HG02798 (cell line): ENCODE measurements at regions not wholly inside any gene's neighbourhood (a gene's known extent, or its start where the extent isn't known, plus 50 kb on each side); places are given as distances from the start of the nearest gene placed in this dataset.

Source experiments
- ATAC-seq: cut with Tn5 transposase; IDR thresholded peaks from one replicate; pipeline ENCODE4 v1.9.1; 2021; ENCODE audit warnings: mild to moderate bottlenecking; ENCODE audit not compliant: unreplicated experiment, poor library complexity

- no peak for ATAC-seq
These were observed 396.5 kb upstream of the TSHZ3 start for GRCh38 chr19:31745731-31746130.

GRCh38 chr19:31749231-31749630, 400.0 kb upstream of the TSHZ3 start:
- ATAC-seq = no peak

- ATAC-seq = no peak
These were observed 410.1 kb upstream of the TSHZ3 start for GRCh38 chr19:31759359-31759758.

- ATAC-seq = no peak
These were observed 412.2 kb upstream of the TSHZ3 start for GRCh38 chr19:31761281-31761913.

GRCh38 chr19:31770223-31770622, 421.0 kb upstream of the TSHZ3 start:
- no peak for ATAC-seq

GRCh38 chr19:31772915-31773314, 423.7 kb upstream of the TSHZ3 start:
- no peak for ATAC-seq

GRCh38 chr19:31781542-31781941, 432.3 kb upstream of the TSHZ3 start:
- no peak for ATAC-seq

GRCh38 chr19:31783592-31783991, 434.4 kb upstream of the TSHZ3 start:
- no peak for ATAC-seq

GRCh38 chr19:31784671-31785101, 435.4 kb upstream of the TSHZ3 start:
- no peak for ATAC-seq

- ATAC-seq = no peak
These were observed 452.4 kb upstream of the TSHZ3 start for GRCh38 chr19:31801611-31802010.

GRCh38 chr19:31803835-31804446, 454.7 kb upstream of the TSHZ3 start:
- no peak for ATAC-seq

GRCh38 chr19:31804668-31805067, 455.4 kb upstream of the TSHZ3 start:
- no peak for ATAC-seq

GRCh38 chr19:31810536-31811109, 461.4 kb upstream of the TSHZ3 start:
- ATAC-seq = no peak

- ATAC-seq = no peak
These were observed 468.9 kb upstream of the TSHZ3 start for GRCh38 chr19:31817971-31818797.

GRCh38 chr19:31818798-31819105, 469.5 kb upstream of the TSHZ3 start:
- no peak for ATAC-seq

- ATAC-seq = no peak
These were observed 470.6 kb upstream of the TSHZ3 start for GRCh38 chr19:31819837-31820236.

GRCh38 chr19:31821346-31821745, 472.1 kb upstream of the TSHZ3 start:
- no peak for ATAC-seq

- no peak for ATAC-seq
These were observed 476.2 kb upstream of the TSHZ3 start for GRCh38 chr19:31825134-31826094.

- ATAC-seq = no peak
These were observed 477.1 kb upstream of the TSHZ3 start for GRCh38 chr19:31826325-31826724.
